ENCODE measurements at regions not wholly inside any gene's neighbourhood (a gene's known extent, or its start where the extent isn't known, plus 50 kb on each side); places are given as distances from the start of the nearest gene placed in this dataset.
"Not testable (repeated sequence)": the region's sequence is repeated elsewhere in the genome, so short reads cannot be mapped to it uniquely, and the experiment has no call there.

DNA sequence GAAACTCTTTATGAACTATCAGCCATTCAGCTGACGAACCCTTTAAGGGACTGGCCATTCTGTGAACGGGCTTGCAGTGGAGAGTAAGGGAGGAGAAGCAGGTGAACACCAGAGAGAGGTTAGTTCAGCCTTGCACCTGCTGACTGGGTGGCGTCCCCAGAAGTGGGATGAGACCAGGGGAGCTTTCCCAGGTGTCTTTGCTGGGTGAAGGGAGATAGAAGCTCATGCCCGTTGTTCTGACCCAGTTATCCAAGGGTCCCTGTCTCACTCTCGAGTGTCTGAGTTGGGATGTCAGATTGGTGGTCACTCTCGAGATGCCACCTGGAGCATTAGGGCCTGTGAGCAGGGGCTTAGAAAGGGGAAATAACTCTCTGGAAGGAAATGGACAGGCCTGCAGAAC, 68.7 kb downstream of the MSX2 start:
- H3K4me3 ChIP-seq: no peak overlapping the region
- no peaks in the 10 kb centered on the region for H3K4me1 ChIP-seq (replicated peaks in 1 of 2)
- DNase-seq: no peak
- WGBS, 4 donors: 67 to 78% (median 71%) methylated on average over 6 of the region's 6 CpGs
- no peaks in the 10 kb centered on the region for H3K9me3 ChIP-seq (replicated peaks in 1 of 3)
- TF ChIP-seq, protein P1, sequence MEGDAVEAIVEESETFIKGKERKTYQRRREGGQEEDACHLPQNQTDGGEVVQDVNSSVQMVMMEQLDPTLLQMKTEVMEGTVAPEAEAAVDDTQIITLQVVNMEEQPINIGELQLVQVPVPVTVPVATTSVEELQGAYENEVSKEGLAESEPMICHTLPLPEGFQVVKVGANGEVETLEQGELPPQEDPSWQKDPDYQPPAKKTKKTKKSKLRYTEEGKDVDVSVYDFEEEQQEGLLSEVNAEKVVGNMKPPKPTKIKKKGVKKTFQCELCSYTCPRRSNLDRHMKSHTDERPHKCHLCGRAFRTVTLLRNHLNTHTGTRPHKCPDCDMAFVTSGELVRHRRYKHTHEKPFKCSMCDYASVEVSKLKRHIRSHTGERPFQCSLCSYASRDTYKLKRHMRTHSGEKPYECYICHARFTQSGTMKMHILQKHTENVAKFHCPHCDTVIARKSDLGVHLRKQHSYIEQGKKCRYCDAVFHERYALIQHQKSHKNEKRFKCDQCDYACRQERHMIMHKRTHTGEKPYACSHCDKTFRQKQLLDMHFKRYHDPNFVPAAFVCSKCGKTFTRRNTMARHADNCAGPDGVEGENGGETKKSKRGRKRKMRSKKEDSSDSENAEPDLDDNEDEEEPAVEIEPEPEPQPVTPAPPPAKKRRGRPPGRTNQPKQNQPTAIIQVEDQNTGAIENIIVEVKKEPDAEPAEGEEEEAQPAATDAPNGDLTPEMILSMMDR (IDR thresholded peaks at IDR 0.05): no peak
- TF ChIP-seq POLR2A (IDR thresholded peaks at IDR 0.05): no peak
- H3K36me3 ChIP-seq (replicated peaks in 1 of 2): no peaks in the 10 kb centered on the region
- peaks cover 24% of the 10 kb centered on the region for H3K27me3 ChIP-seq
- no peak overlapping the region for H3K27ac ChIP-seq
- intact Hi-C loops (cut with DNase I): loop anchor here (2.0 to 10.0 kb wide), 2 partner anchors 372 to 378 kb away; no protein-coding TSS in a partner anchor

DNA sequence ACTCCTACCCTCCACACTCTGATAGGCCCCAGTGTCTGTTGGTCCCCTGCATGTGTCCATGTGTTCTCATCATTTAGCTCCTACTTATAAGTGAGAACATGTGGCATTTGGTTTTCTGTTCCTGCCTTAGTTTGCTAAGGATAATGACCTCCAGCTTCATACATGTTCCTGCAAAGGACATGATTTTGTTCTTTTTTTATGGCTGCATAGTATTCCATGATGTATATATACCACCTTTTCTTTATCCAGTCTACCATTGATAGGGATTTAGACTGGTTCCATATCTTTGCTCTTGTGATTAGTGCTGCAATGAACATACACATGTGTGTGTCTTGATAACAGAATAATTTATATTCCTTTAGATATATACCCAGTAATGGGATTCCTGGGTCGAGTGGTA, 67.9 kb downstream of the MSX2 start:
- not testable (repeated sequence) for DNase-seq; H3K27ac ChIP-seq; H3K36me3 ChIP-seq (replicated peaks in 1 of 2); H3K9me3 ChIP-seq (replicated peaks in 1 of 3); H3K4me1 ChIP-seq (replicated peaks in 1 of 2); H3K4me3 ChIP-seq
- peaks cover 24% of the 10 kb centered on the region for H3K27me3 ChIP-seq
- intact Hi-C loops (cut with DNase I): loop anchor here (2.0 to 10.0 kb wide), 2 partner anchors 371 to 377 kb away; no protein-coding TSS in a partner anchor
- 44 to 64% (median 62%) methylated on average over 1 of the region's 1 CpG for WGBS, 4 donors

DNA sequence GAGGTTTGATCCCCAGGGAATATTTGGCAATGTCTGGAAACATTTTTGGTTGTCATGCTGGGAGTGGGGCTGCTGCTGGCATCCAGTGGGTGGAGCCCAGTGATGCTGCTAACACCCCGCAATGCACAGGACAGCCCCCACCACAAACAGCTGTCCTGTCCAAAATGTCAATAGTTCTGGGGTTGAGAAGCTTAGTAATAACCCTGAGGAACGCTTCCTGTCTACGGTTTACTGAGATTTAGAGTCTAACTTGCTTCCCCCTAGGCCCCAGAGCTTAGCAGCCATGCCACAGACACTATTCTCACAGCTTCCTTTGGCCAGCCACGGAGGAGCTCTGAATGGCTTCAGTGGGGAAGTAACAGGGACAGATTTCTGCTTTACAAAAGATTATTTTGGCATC, 66.5 kb downstream of the MSX2 start:
- Histone ChIP-seq H3K27me3 (peaks cover 21% of the 10 kb centered on the region), H3K27ac (no peak overlapping the region), H3K4me3 (no peak overlapping the region), H3K36me3 (replicated peaks in 1 of 2) (no peaks in the 10 kb centered on the region), H3K4me1 (replicated peaks in 1 of 2) (no peaks in the 10 kb centered on the region), H3K9me3 (replicated peaks in 1 of 3) (no peaks in the 10 kb centered on the region)
- WGBS, 4 donors: 56 to 66% (median 58%) methylated on average over 4 of the region's 4 CpGs
- TF ChIP-seq, protein P1 (IDR thresholded peaks at IDR 0.05): no peak
- no peak for TF ChIP-seq POLR2A (IDR thresholded peaks at IDR 0.05)
- DNase-seq: no peak
- intact Hi-C loops (cut with DNase I): loop anchor here in 1 of 2 donors (10.0 kb wide), 1 partner anchor 376 kb away; no protein-coding TSS in a partner anchor

DNA sequence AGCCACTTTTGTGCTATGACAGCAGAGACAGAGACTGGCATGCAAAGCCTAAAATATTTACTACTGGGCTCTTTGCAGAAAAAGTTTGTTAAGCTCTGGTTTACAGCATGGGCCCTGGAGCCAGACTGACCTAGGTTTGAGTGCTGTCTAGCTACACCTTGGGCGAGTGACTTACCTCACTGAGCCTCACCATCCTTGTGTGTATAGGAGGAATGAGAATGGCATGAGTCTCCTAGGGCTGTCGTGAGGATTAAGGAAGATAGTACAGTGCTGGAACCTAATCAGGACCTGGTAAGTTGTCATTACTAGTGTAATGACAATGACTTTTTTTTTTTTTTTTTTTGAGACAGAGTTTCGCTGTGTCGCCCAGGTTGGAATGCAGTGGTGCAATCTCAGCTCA, 65.2 kb downstream of the MSX2 start:
- H3K4me1 ChIP-seq (replicated peaks in 1 of 2): no peaks in the 10 kb centered on the region
- H3K27me3 ChIP-seq: peaks cover 21% of the 10 kb centered on the region
- 74 to 94% (median 88%) methylated on average over 3 to 4 of the region's 4 CpGs for WGBS, 4 donors
- H3K27ac ChIP-seq: no peak overlapping the region
- intact Hi-C loops (cut with DNase I): no loop called here
- H3K9me3 ChIP-seq (replicated peaks in 1 of 3): no peaks in the 10 kb centered on the region
- TF ChIP-seq, protein P1 (IDR thresholded peaks at IDR 0.05): no peak
- no peak for TF ChIP-seq POLR2A (IDR thresholded peaks at IDR 0.05)
- DNase-seq: no peak
- no peak overlapping the region for H3K4me3 ChIP-seq
- H3K36me3 ChIP-seq (replicated peaks in 1 of 2): no peaks in the 10 kb centered on the region

DNA sequence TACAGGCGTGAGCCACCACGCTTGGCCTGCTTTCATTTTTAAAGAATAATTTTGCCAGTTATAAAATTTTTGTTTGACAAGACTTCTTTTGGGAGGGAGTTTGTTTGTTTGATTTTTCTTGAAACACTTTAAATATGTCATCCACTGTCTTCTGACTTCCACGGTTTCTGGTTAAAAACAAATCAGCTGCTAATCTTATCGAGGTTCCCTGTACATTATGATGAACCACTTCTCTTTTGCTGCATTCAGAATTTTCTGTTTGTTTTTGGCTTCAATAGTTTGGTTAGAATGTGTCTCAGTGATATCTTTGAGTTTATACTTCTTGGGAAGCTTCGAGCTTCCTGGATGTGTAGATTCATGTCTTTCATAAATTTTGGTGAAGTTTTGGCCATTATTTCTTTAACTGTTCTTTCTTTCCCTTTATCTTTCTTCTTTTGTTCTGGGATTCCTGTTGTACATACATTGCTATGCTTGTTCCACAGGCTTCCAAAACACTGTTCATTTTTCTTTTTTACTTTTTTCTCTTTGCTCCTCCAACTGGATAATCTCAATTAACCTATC, 60.8 kb downstream of the MSX2 start:
- Histone ChIP-seq H3K27me3 (no peaks in the 10 kb centered on the region), H3K36me3 (replicated peaks in 1 of 2) (no peaks in the 10 kb centered on the region), H3K9me3 (replicated peaks in 1 of 3) (no peaks in the 10 kb centered on the region), H3K27ac (no peak overlapping the region), H3K4me3 (no peak overlapping the region), H3K4me1 (replicated peaks in 1 of 2) (no peaks in the 10 kb centered on the region)
- intact Hi-C loops (cut with DNase I): no loop called here
- TF ChIP-seq, protein P1 (IDR thresholded peaks at IDR 0.05): no peak
- no peak for TF ChIP-seq POLR2A (IDR thresholded peaks at IDR 0.05)
- 79 to 87% (median 84%) methylated on average over 5 of the region's 5 CpGs for WGBS, 4 donors
- no peak for DNase-seq
